HG03060 (cell line): ENCODE measurements at regions not wholly inside any gene's neighbourhood (a gene's known extent, or its start where the extent isn't known, plus 50 kb on each side); places are given as distances from the start of the nearest gene placed in this dataset.
A peak's percentile ranks its signal among the peaks of the same experiment; 100 is the strongest.

Experiments used
- ATAC-seq: cut with Tn5 transposase; IDR thresholded peaks from one replicate; pipeline ENCODE4 v1.9.1; 2021; ENCODE audit warnings: low read depth, moderate number of reproducible peaks; ENCODE audit not compliant: unreplicated experiment

- ATAC-seq, result peak; percentile 99
Measured at GRCh38 chr9:31347082-31347617, 1037.3 kb upstream of the ACO1 start.

GRCh38 chr9:31355159-31355882, 1029.1 kb upstream of the ACO1 start:
- ATAC-seq, result no peak

GRCh38 chr9:31355965-31356364, 1028.5 kb upstream of the ACO1 start:
- ATAC-seq, result no peak

GRCh38 chr9:31359071-31359470, 1025.4 kb upstream of the ACO1 start:
- ATAC-seq, result no peak

- no peak for ATAC-seq
Measured at GRCh38 chr9:31364171-31364570, 1020.3 kb upstream of the ACO1 start.

- no peak for ATAC-seq
Measured at GRCh38 chr9:31372799-31373587, 1011.5 kb upstream of the ACO1 start.

- ATAC-seq, result no peak
Measured at GRCh38 chr9:31377358-31377757, 1007.1 kb upstream of the ACO1 start.

GRCh38 chr9:31388660-31389059, 995.8 kb upstream of the ACO1 start:
- ATAC-seq, result no peak

GRCh38 chr9:31389075-31389474, 995.4 kb upstream of the ACO1 start:
- no peak for ATAC-seq

GRCh38 chr9:31390403-31391025, 993.9 kb upstream of the ACO1 start:
- ATAC-seq, result no peak

- ATAC-seq, result no peak
Measured at GRCh38 chr9:31393240-31393639, 991.2 kb upstream of the ACO1 start.

GRCh38 chr9:31394015-31394473, 990.4 kb upstream of the ACO1 start:
- ATAC-seq, result no peak

- ATAC-seq, result no peak
Measured at GRCh38 chr9:31412081-31412480, 972.4 kb upstream of the ACO1 start.

- ATAC-seq, result no peak
Measured at GRCh38 chr9:31415164-31415563, 969.3 kb upstream of the ACO1 start.

GRCh38 chr9:31418419-31418818, 966.0 kb upstream of the ACO1 start:
- ATAC-seq, result no peak

- ATAC-seq, result peak; percentile 44
Measured at GRCh38 chr9:31443630-31444457, 940.6 kb upstream of the ACO1 start.

- no peak for ATAC-seq
Measured at GRCh38 chr9:31445357-31445756, 939.1 kb upstream of the ACO1 start.

- ATAC-seq, result peak; percentile 40
Measured at GRCh38 chr9:31445960-31446359, 938.5 kb upstream of the ACO1 start.

- no peak for ATAC-seq
Measured at GRCh38 chr9:31467075-31467474, 917.4 kb upstream of the ACO1 start.

GRCh38 chr9:31470051-31470450, 914.4 kb upstream of the ACO1 start:
- no peak for ATAC-seq
